Natural killer cell (primary cell): ENCODE measurements at regions not wholly inside any gene's neighbourhood (a gene's known extent, or its start where the extent isn't known, plus 50 kb on each side); places are given as distances from the start of the nearest gene placed in this dataset.

ENCODE experiments used
- ATAC-seq, 3 donors: fragments of 150-1000 bp in 2 of 3; fragments of 200-7000 bp in 1 of 3; cut with Tn5 transposase; 1 replicate in 1 of 3; 2 replicates in 2 of 3; pipeline ENCODE4 v1.10.0; 2021; ENCODE audit warnings: mild to moderate bottlenecking in 2 of 3, moderate library complexity in 2 of 3
- DNase-seq, 2 donors: peaks; one replicate each; pipeline versions ENCODE4 v3.0.0 to v3.0.0-alpha.2; 2013 to 2021; ENCODE audit warnings: mixed read lengths in 1 of 2
- H3K27ac ChIP-seq: one replicate; pipeline ENCODE4 v1.5.1; 2013; ENCODE audit warnings: mild to moderate bottlenecking, low read length
- H3K27me3 ChIP-seq: one replicate; pipeline ENCODE4 v1.6.1; 2013; ENCODE audit warnings: low read length; ENCODE audit not compliant: control insufficient read depth, insufficient read depth
- H3K36me3 ChIP-seq: one replicate; pipeline ENCODE4 v1.6.1; 2013; ENCODE audit warnings: low read length; ENCODE audit not compliant: control insufficient read depth, insufficient read depth
- H3K4me1 ChIP-seq: one replicate; pipeline ENCODE4 v1.6.1; 2013; ENCODE audit warnings: low read length; ENCODE audit not compliant: control insufficient read depth, insufficient read depth
- H3K4me3 ChIP-seq: one replicate; pipeline ENCODE4 v1.5.1; 2013; ENCODE audit warnings: low read length
- H3K9me3 ChIP-seq: one replicate; pipeline ENCODE4 v1.6.1; 2013; ENCODE audit warnings: low read length; ENCODE audit not compliant: control insufficient read depth, insufficient read depth
- H3K27ac Mint-ChIP-seq, 2 donors: one replicate each; pipeline ENCODE4 v1.8.0; 2022; ENCODE audit warnings: mild to moderate bottlenecking in 2 of 2, mixed read lengths in 2 of 2, moderate library complexity in 1 of 2
- H3K27me3 Mint-ChIP-seq, 2 donors: one replicate each; pipeline ENCODE4 v1.8.0; 2022; ENCODE audit warnings: low read depth in 2 of 2, mixed read lengths in 2 of 2
- H3K36me3 Mint-ChIP-seq: one replicate; pipeline ENCODE4 v1.8.0; 2022; ENCODE audit warnings: mixed read lengths
- H3K4me1 Mint-ChIP-seq, 2 donors: one replicate each; pipeline ENCODE4 v1.8.0; 2022; ENCODE audit warnings: mixed read lengths in 2 of 2
- H3K4me3 Mint-ChIP-seq: one replicate; pipeline ENCODE4 v1.8.0; 2022; ENCODE audit warnings: mild to moderate bottlenecking, moderate library complexity, mixed read lengths
- H3K9me3 Mint-ChIP-seq, 2 donors: one replicate each; pipeline ENCODE4 v1.8.0; 2022; ENCODE audit warnings: mixed read lengths in 2 of 2
- WGBS: methylation state at CpG from one replicate; pipeline ENCODE4 v1.1.7; 2013; ENCODE audit warnings: missing lambda C conversion rate; ENCODE audit not compliant: insufficient coverage; 5-methylcytosine and 5-hydroxymethylcytosine counted together
- intact Hi-C: fragments of 100-400 bp; cut with micrococcal nuclease; formaldehyde crosslinking; loops from one replicate; pipeline ENCODE4 v1.14.2; 2022
- TF ChIP-seq, protein P1 (sequence below): fragments of 200-600 bp; IDR thresholded peaks from one replicate; pipeline ENCODE4 v1.8.0; 2022; ENCODE audit warnings: antibody characterized with exemption

DNA sequence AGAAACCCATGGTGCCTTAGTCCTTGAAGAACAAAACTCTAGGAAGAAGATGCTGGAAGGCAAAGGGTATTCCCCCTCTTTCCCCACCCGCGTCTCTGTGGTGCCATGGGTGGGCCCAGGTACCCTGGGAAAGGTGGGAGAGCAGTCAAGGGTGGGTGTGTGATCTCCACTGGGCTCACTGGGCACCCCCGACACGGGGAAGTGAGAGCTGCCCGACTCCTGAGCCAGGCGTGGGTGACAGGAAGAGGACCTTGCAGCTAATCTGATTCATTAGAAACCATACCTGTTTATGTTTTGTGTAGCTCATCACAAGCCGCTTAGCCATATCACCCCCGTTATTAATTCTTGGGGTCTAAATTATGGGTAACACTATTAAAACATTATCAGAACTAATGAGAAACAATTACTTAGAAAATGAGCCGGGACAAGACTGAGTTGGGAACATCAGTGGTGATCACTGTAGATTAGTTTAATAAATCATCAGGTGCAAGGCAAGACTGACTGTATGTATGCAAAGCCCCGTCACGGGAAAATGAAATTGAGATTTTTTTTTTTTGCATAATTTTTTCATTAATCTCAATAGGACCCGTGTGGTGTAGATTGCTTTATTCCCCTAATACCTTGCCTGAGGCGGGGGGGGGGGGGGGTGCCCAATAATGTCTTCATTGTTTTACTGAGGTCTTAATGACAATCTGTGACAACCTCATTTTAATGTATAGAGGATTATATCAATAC is 77.3 kb downstream of the ZIC5 start:
- ATAC-seq (no peak), DNase-seq (no peak)
- Mint-ChIP-seq H3K4me1 (peaks cover 13 to 17% of the 10 kb centered on the region in 2 donors), H3K36me3 (no peaks in the 10 kb centered on the region), H3K27me3 (peaks cover 47 to 52% of the 10 kb centered on the region in 2 donors), H3K27ac (no peak overlapping the region), H3K4me3 (peak overlapping the region; percentile 86), H3K9me3 (no peaks in the 10 kb centered on the region)
- TF ChIP-seq, protein P1, sequence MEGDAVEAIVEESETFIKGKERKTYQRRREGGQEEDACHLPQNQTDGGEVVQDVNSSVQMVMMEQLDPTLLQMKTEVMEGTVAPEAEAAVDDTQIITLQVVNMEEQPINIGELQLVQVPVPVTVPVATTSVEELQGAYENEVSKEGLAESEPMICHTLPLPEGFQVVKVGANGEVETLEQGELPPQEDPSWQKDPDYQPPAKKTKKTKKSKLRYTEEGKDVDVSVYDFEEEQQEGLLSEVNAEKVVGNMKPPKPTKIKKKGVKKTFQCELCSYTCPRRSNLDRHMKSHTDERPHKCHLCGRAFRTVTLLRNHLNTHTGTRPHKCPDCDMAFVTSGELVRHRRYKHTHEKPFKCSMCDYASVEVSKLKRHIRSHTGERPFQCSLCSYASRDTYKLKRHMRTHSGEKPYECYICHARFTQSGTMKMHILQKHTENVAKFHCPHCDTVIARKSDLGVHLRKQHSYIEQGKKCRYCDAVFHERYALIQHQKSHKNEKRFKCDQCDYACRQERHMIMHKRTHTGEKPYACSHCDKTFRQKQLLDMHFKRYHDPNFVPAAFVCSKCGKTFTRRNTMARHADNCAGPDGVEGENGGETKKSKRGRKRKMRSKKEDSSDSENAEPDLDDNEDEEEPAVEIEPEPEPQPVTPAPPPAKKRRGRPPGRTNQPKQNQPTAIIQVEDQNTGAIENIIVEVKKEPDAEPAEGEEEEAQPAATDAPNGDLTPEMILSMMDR = no peak
- intact Hi-C loops = loop anchor here (10.0 kb wide), 1 partner anchor 449 kb away; no protein-coding TSS in a partner anchor
- H3K36me3 ChIP-seq = no peaks in the 10 kb centered on the region
- no peaks in the 10 kb centered on the region for H3K9me3 ChIP-seq
- no peak overlapping the region for H3K4me3 ChIP-seq
- WGBS = 72% methylated on average over 5 of the region's 13 CpGs
- H3K27ac ChIP-seq = no peak overlapping the region
- peaks cover 25% of the 10 kb centered on the region for H3K27me3 ChIP-seq
- H3K4me1 ChIP-seq = peaks cover 12% of the 10 kb centered on the region

DNA sequence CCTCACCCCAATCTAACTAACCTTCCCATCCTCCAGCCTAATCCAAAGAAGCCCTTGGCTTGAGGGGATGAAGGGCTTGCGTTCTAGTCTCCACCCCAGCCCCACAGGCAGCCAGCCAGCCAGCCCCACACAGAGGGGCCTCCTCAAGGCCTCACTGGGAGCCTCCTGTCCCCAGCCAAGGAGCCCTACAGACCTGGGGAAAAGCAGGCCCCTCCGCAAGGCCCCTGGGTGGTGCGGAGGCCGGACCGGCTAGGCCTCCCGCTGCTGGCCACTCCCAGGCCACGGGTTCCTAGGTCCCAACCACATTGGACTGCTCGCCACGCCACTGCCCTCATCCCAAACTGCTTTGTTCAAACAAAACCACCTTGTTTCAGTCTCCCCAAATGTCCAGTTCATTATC is 78.0 kb downstream of the ZIC5 start:
- TF ChIP-seq, protein P1 = no peak
- H3K36me3 ChIP-seq = no peaks in the 10 kb centered on the region
- WGBS = 92% methylated on average over 9 of the region's 9 CpGs
- no peaks in the 10 kb centered on the region for H3K9me3 Mint-ChIP-seq
- no peaks in the 10 kb centered on the region for H3K9me3 ChIP-seq
- H3K4me1 Mint-ChIP-seq = peaks cover 13 to 17% of the 10 kb centered on the region in 2 donors
- H3K4me3 Mint-ChIP-seq = no peak overlapping the region
- DNase-seq (no peak), ATAC-seq (no peak)
- H3K27me3 ChIP-seq = peaks cover 25% of the 10 kb centered on the region
- peaks cover 12% of the 10 kb centered on the region for H3K4me1 ChIP-seq
- H3K27me3 Mint-ChIP-seq = peaks cover 40 to 45% of the 10 kb centered on the region in 2 donors
- no peak overlapping the region for H3K27ac Mint-ChIP-seq
- no peak overlapping the region for H3K4me3 ChIP-seq
- no peak overlapping the region for H3K27ac ChIP-seq
- intact Hi-C loops = loop anchor here (10.0 kb wide), 1 partner anchor 449 kb away; no protein-coding TSS in a partner anchor
- H3K36me3 Mint-ChIP-seq = no peaks in the 10 kb centered on the region

DNA sequence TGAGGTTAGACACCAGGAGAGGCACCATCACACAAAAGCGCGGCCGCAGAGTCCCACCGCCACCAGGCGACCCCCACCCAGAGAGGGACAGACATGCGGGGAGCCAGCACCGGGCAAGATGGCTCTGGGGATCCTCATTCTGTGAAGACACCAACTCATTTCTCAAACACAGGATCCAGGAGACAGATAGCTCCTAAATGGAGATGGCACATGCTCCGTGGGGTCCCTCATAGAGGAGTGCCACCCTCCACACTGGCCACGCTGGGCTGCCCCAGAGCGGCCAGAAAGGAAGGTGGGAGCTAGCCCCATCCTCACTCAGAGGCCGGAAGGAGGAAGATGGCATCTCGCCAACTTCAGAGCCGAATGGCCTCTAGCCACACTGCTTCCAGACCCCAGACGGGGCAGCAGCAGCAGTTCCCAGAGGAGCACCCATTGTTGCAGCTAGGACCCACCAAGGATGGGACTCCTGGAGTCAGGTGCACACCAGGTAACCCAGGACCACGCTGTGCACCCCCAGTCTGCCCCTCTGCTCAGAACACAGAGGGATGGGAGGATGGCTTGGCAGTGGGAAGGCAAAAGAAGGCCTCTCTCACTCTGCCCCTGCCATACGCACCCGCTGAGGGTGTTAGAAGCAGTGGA is 78.6 kb downstream of the ZIC5 start:
- 90% methylated on average over 15 of the region's 17 CpGs for WGBS
- Mint-ChIP-seq H3K27ac (no peak overlapping the region), H3K36me3 (no peaks in the 10 kb centered on the region), H3K4me1 (peaks cover 13 to 17% of the 10 kb centered on the region in 2 donors), H3K4me3 (no peak overlapping the region), H3K27me3 (peaks cover 34 to 39% of the 10 kb centered on the region in 2 donors), H3K9me3 (no peaks in the 10 kb centered on the region)
- Histone ChIP-seq H3K27ac (no peak overlapping the region), H3K27me3 (peaks cover 21% of the 10 kb centered on the region), H3K36me3 (no peaks in the 10 kb centered on the region), H3K4me3 (no peak overlapping the region), H3K9me3 (no peaks in the 10 kb centered on the region), H3K4me1 (peaks cover 12% of the 10 kb centered on the region)
- intact Hi-C loops = loop anchor here (10.0 kb wide), 1 partner anchor 448 kb away; no protein-coding TSS in a partner anchor
- ATAC-seq (no peak), DNase-seq (no peak)
- TF ChIP-seq, protein P1 = no peak
